ENCODE measurements at regions not wholly inside any gene's neighbourhood (a gene's known extent, or its start where the extent isn't known, plus 50 kb on each side); places are given as distances from the start of the nearest gene placed in this dataset.

GRCh38 chr9:129374231-129374630 lies 196.2 kb upstream of the IER5L start:
- no peak for DNase-seq (ENCODE audit: low read depth in 4 of 4, low spot score in 3 of 4)

DNA sequence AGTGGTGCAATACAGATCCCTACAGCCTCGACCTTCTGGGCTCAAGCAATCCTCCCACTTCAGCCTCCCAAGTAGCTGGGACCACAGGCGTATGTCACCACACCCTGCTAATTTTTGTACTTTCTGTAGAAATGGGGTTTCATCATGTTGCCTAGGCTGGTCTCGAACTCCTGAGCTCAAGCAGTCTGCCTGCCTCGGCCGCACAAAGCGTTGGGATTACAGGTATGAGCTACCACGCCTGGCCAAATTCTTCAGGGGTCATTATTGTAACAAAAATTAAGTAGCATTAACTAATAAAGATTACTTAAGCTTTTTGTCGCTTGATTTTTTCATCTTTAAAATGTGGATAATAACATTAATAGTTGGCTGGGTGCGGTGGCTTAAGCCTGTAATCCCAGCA lies 195.3 kb upstream of the IER5L start:
- DNase-seq (ENCODE audit: low read depth in 4 of 4, low spot score in 3 of 4): no peak

DNA sequence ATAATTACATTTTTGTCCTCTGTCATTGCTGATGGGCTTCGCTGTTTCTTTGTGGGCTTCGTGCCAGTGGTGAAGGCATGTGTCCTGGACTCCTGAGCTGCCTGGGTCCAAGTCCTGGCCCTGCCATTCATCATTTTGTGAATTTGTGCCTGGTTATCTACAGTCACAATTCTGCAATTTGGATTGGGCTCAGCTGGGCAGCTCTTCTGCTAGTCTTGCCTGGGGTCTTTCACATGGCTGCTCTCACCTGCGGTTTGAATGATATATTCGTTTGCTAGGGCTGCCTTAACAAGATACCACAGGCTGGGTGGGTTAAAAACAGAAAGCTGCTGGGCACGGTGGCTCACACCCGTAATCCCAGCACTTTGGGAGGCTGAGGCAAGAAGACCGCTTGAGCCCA lies 192.7 kb upstream of the IER5L start:
- no peak for DNase-seq (ENCODE audit: low read depth in 4 of 4, low spot score in 3 of 4)

- no peak for DNase-seq (ENCODE audit: low read depth in 4 of 4, low spot score in 3 of 4)
Measured at GRCh38 chr9:129368444-129368978, 190.4 kb upstream of the IER5L start.

DNA sequence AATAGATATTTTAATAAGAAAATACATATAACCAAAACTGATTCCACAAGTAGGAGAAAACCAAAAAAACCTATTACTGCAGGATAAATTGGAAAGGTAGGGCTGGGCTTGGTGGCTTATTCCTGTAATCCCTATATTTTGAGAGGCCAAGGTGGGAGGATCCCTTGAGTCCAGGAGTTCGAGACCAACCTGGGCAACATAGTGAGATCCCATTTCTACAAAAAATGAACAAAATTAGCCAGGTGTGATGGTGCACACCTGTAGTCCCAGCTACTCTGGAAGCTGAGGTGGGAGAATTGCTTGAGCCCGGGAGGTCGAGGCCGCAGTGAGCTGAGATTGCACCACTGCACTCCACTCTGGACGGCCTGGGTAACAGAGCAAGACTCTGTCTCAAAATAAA lies 189.2 kb upstream of the IER5L start:
- no peak for DNase-seq (ENCODE audit: low read depth in 4 of 4, low spot score in 3 of 4)

DNA sequence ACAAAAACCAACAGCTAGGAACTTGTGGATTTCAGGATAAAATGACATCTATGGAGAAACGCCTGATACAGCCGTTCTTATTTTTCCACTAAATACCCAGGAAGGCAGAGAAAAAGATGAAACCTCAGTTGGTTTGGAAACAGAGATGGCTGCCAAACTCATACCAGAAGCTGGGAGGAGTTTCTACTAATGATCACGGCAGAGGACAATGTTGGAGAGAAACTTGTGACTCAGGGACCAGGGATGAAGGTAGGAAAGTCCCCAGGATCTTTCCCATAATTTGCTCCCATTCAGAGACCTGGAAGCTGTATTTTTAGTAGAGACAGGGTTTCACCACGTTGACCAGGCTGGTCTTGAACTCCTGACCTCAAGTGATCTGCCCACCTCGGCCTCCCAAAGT lies 187.1 kb upstream of the IER5L start:
- no peak for DNase-seq (ENCODE audit: low read depth in 4 of 4, low spot score in 3 of 4)

DNA sequence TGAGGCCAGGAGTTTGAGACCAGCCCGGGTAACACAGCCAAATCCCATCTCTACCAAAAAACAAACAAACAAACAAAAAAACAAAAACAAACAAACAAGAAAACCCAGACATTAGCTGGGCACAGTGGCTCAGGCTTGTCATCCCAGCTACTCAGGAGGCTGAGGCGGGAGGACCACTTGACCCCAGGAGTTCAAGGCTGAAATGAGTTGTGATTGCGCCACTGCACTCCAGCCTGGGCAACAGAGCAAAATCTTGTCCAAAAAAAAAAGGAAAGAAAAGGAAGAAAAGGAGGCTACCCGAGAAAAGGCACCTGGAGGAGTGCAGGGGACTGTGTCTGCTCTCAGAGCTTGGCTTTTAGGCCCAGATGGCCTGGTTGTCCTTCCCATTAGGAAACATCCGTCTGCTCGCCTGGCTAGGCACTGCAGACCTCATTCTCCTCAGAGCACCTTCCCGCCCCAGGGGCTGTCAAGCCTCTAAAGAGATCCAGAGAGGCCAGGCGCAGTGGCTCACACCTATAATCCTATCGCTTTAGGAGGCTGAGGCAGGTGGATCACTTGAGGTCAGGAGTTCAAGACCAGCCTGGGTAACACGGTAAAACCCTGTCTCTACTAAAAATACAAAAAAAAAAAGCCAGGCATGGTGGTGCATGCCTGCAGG lies 185.3 kb upstream of the IER5L start:
- DNase-seq (ENCODE audit: low read depth in 4 of 4, low spot score in 3 of 4): no peak

- no peak for DNase-seq (ENCODE audit: low read depth in 4 of 4, low spot score in 3 of 4)
Measured at GRCh38 chr9:129362287-129363000, 184.4 kb upstream of the IER5L start.

GRCh38 chr9:129361196-129361595 lies 183.1 kb upstream of the IER5L start:
- DNase-seq (ENCODE audit: low read depth in 4 of 4, low spot score in 3 of 4): no peak

- no peak for DNase-seq (ENCODE audit: low read depth in 4 of 4, low spot score in 3 of 4)
Measured at GRCh38 chr9:129359916-129360536, 182.0 kb upstream of the IER5L start.

DNA sequence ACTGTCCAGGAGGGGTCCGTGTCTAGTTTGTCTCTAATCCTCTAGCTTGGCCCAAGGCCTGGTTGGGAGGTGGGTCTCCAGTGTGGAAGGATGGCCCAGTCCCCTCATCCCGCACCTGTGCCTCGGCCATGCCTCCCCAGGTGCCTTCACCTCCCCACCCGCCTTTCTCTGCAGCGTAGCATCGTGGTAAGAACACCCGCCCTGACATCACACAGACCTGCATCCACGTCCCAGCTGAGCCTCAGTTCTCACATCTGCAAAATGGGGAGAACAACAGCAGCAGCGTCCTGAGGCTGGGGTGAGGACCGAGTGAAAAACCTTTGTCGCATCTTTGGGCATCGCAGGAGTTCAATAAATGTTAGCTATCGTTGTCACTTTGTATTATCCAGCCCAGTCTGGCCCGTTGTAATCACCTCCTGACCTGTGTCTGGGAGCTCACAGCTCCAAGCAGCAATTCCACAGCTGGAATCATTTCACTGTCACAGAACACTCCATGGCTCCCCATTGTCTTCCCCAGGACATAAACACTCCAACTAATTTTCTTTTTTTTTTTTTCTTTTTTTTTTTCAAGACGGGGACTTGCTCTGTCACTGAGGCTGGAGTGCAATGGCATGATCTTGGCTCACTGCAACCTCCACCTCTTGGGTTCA lies 181.2 kb upstream of the IER5L start:
- DNase-seq (ENCODE audit: low read depth in 4 of 4, low spot score in 3 of 4): no peak

DNA sequence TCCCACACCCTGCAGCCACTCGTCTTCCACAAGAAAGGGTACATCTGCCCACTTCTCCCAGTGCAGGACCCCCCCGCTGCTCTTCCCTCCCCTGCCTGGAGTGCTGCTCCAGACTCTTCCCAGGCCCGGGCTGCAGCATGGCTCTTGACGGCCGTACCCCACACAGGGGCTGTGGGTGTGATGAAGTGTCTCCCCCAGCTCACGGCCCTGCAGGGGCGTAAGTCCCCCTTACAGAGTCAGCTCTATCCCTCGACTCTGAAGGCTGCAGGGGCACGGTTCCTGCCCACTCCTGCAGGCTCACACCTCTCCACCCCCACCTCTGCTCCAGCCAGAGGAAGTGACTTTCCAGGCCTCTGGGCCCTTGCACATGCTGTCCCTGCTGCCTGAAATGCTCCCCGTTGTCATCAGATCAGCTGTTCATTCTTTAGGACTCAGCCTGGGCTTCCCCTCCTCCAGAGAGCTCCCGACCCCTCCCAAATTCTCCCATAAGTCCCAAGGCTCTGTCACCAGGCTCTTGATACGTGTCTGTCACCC lies 180.6 kb upstream of the IER5L start:
- no peak for DNase-seq (ENCODE audit: low read depth in 4 of 4, low spot score in 3 of 4)

DNA sequence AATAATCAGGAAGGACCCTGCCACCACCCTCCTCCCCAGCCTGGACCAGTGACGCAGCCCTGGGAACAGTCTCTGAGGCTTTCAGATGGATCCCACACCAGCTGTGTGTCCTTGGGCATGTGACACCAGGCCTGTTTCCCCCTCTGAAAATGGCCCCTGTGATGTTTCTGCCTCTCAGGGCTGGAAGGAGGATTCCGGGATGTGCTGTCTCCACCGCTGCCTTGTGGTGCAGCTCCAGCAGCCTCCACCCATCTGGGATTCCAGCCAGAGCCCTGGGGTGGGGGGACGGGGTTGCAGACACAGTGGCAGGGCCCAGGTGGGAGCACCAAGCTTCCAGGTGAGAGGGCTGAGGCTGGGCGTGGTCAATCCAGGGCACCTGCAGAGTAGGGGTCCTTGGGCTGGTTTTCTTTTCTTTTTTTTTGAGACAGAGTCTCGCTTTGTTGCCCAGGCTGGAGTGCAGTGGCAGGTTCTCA lies 179.7 kb upstream of the IER5L start:
- no peak for DNase-seq (ENCODE audit: low read depth in 4 of 4, low spot score in 3 of 4)

GRCh38 chr9:129356871-129357772 lies 179.1 kb upstream of the IER5L start:
- no peak for DNase-seq (ENCODE audit: low read depth in 4 of 4, low spot score in 3 of 4)

GRCh38 chr9:129355631-129356030 lies 177.6 kb upstream of the IER5L start:
- DNase-seq (ENCODE audit: low read depth in 4 of 4, low spot score in 3 of 4): no peak

GRCh38 chr9:129354498-129354897 lies 176.4 kb upstream of the IER5L start:
- DNase-seq (ENCODE audit: low read depth in 4 of 4, low spot score in 3 of 4): no peak

DNA sequence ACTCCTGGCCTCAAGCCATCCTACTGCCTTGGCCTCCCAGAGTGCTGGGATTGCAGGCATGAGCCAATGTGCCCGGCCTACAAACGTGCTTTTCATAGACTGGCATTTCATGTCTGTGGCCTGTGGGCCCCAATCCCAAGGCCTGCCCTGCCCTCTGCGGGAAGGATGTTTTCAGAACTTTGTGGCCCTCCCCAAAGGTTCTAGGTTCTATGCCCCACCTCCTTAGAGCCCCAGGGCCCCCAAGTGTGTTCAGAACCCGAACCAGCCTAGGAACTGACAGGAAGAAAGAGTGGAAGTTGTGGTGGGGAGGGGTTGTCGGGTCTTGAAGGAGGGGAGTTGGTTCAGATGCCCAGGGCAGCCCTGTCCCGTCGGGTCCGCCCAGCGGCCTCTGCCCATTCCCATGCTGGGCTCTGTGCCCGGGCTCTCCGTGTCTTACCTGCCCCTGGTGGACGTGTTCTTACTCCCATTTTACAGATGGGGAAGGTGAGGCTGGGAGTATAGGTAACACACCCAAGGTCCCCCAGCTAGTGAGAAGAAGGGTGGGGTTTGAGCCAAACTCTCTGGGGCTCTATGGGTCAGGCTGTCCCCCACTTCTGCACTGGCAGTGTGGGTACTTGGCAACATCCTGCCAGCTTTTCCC lies 175.8 kb upstream of the IER5L start:
- no peak for DNase-seq (ENCODE audit: low read depth in 4 of 4, low spot score in 3 of 4)

DNA sequence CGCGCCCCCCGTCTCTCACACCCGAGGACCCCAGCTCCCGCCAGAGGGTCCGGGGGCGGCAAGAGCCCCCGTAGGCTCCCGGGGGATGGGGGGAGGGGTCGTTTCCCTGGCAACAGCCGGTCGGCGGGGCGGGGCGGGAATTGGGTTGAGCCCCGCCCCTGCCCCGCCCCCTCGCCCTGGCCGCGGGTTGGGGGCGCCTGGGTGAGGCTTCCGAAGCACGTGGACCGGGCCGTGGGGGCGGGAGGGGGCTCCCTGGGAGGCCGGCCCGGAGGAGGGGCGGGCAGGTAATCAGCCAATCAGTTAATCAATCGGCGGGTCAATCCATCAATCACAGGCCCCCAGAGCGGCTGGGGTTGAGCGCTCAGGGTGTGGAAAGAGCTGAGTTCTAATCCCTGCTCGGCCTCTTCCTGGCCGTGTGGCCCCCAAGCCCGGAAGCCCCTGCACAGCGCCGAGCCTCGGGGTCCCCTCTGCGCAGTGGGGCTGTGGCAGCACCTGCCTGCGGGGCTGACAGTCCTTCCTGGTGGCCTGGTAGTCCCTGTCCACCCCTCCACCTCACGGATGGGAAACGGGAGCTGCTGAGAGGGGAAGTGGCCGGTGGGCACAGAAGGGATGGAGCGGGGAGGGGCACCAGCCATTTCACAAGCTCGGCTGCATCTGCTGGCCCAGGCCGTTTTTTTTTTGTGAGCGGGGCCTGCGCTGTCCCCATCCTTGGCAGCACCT lies 174.2 kb upstream of the IER5L start:
- no peak for DNase-seq (ENCODE audit: low read depth in 4 of 4, low spot score in 3 of 4)

DNA sequence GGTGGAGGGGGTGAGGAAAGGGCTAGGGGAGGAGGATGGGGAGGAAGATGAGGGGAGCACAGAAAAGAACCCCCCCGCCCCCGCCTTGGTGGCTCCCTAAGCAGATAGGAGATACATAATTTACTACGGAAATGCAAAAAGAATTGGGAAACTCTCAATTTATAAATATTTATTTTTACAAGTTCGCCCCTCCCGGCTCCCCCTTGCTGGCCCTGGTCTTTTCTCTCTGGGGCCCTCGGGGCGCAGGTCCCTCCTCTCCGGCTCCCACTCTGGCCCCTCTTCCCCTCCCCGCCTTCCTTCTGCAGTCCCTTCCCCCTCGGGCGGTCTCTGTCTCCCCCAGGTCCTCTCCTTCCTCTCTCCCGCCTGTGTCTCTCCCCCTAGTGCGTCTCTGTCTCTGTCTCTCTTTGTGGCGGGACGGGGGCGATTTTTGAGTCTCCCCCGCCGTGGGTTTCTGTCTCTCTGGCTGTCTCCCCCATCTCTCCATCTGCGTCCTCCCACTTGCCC lies 173.6 kb upstream of the IER5L start:
- no peak for DNase-seq (ENCODE audit: low read depth in 4 of 4, low spot score in 3 of 4)

All from left renal pelvis (tissue), 4 donors.